Hematopoietic multipotent progenitor cell treated with erythropoietin and hydrocortisone succinate and interleukin-3 and kit ligand, for 8 days (in vitro differentiated cells): ENCODE measurements at regions not wholly inside any gene's neighbourhood (a gene's known extent, or its start where the extent isn't known, plus 50 kb on each side); places are given as distances from the start of the nearest gene placed in this dataset.
"Not testable (repeated sequence)": the region's sequence is repeated elsewhere in the genome, so short reads cannot be mapped to it uniquely, and the experiment has no call there.

Experiments
- DNase-seq: peaks from one replicate; pipeline ENCODE4 v3.0.0-alpha.2; 2015

- DNase-seq = peak; percentile 90
Observed at GRCh38 chr9:97773723-97774122, 76.6 kb upstream of the XPA start.

- DNase-seq = peak; percentile 17
Observed at GRCh38 chr9:97774673-97775072, 77.5 kb upstream of the XPA start.

- not testable (repeated sequence) for DNase-seq
Observed at GRCh38 chr9:97778740-97779139, 74.3 kb upstream of the FOXE1 start.

DNA sequence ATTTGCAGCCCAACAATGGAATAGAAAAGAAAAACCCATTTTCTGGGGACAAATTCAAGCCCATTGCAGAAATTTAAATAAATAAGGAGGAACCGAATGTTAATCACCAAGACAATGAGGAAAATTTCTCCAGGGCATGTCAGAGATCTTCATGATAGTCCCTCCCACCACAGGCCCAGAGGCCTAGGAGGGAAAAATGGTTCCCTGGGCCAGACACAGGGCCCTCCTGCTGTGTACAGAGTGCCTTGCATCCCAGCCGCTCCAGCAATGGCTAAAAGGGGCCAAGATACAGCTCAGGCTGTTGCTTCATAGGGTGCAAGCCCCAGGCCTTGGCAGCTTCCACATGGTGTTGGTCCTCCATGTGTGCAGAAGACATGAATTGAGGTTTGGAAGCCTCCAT, 73.4 kb upstream of the FOXE1 start:
- DNase-seq = no peak

DNA sequence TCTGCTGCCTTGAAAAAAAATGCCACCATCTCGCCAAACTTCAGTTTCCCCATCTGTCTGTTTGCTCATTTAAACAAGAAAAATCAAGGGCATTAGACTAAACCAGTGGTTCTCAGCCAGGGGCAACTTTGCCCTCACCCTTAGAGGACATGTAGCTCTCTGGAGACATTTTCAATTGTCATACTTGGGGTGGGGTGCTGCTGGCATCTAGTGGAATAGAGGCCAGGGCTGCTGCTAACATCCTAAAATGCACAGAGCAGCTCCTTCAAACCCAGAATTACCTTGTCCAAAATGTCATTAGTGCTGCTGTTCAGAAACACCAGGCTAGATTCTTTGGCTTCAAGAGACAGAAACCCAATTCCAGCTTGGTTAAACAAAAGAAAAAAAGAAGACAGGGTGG, 71.1 kb upstream of the FOXE1 start:
- no peak for DNase-seq

DNA sequence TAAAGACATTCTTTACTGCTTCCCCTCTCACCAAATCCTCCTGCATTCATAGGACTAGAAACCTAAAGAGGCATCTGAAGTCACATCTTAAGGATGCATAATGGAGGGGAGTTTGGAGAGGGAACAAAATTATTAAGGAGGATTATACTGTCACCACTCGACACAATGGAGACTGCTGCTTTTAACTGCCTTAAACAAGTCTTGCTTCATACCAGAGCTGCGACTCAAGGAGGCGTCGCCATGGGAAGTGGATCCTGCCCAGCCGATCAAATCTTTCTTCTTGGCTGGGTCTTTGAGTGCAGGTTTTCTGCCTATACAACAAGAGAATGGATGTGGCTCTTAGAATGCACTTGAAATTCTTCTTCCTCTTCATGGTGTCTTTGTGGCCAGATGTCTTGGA, 66.7 kb upstream of the FOXE1 start:
- DNase-seq = no peak

GRCh38 chr9:97787551-97787950, 65.5 kb upstream of the FOXE1 start:
- no peak for DNase-seq

DNA sequence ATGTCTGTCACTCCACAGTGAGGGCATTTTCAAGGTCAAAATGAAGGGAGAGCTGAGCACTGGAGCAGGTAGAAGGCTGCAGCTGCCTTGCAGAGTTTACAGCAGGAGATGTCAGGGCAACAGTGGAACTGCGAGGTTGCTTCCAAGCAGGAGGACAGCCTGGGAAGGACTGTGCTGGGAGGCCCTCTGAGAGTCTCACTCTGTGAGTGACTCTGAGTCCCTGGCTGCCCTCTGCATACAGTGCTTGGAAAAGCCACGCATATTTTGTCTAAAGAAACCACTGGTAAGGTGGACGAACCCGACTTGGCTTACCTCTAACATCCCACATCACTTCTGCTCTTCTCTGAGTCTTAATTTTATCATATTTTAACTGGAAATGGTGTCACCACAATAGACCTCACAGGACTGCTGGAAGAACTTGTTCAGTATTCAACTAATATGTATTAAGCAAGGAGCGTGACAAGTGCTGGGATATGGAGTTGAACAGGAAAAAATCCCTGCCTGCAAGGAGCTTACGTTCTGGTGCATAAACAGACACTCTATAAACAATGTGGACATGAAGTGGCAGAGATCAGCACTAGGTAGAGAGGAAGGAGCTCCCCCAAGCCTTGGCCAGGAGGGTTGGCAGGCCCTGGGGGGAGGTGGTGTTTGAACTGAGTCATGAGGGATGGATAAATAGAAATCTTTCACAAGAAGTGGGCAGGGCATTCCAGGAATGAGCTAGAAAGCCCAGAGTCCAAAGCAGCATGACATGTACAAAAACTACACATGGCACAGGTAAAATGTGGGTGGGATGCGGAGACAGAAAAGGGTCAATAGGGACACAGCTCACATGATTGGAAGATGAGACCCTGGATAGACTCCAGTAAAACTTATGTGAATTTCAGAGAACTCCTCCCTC, 64.0 kb upstream of the FOXE1 start:
- no peak for DNase-seq

- no peak for DNase-seq
Observed at GRCh38 chr9:97790542-97790941, 62.5 kb upstream of the FOXE1 start.

GRCh38 chr9:97791542-97791941, 61.5 kb upstream of the FOXE1 start:
- no peak for DNase-seq

DNA sequence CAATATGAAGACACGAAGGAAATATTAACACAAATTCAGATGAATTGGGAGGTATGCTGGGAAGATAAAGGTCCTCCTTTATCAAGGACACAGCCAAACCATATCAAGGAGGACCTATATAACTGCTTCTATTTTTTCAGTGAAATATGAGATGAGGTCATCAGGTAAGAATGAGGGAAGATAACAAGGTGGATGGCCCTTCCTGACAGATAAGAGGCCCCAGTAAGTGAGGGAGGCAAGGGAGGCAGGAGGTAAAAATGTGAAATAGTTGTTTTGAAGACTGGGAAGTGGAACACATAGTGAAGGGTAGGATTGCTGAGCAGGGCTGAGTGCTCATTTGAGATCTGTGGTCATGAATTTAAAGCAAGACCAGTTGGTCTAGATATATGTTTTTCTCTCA, 60.0 kb upstream of the FOXE1 start:
- DNase-seq = no peak

DNA sequence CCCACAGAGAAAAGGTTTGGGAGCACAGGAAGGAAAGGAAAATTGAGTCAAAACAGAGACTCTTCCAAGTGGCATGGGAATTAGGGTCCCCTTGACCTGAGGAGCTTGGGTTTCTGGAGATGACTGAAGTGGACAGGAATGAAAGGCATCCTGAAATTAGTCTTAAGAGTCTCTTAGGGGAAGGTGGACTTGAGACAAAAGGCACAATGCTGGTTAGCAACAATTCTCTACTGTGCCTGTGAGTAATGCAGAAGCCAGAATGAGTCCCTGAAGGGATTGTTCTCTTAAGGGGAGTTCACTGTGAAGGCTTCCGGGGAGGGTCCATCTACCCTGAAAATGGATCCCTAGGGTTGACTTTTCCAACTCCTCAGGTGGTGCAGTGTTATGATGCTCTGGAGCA, 58.4 kb upstream of the FOXE1 start:
- DNase-seq = no peak

GRCh38 chr9:97796176-97796575, 56.9 kb upstream of the FOXE1 start:
- not testable (repeated sequence) for DNase-seq

- DNase-seq = no peak
Observed at GRCh38 chr9:97801180-97801579, 51.8 kb upstream of the FOXE1 start.

- no peak for DNase-seq
Observed at GRCh38 chr9:97802276-97802675, 50.8 kb upstream of the FOXE1 start.

GRCh38 chr9:97803167-97804058, 49.6 kb upstream of the FOXE1 start:
- DNase-seq = peak; percentile 60
